ENCODE measurements at regions not wholly inside any gene's neighbourhood (a gene's known extent, or its start where the extent isn't known, plus 50 kb on each side); places are given as distances from the start of the nearest gene placed in this dataset.

- no peaks in the 10 kb centered on the region for H3K36me3 ChIP-seq (ENCODE audit: control insufficient read depth, insufficient read depth, low read length)
- no peak overlapping the region for H3K27ac ChIP-seq (ENCODE audit: low read depth, low read length)
- H3K27me3 ChIP-seq (ENCODE audit: control insufficient read depth, insufficient read depth, low read length), result no peaks in the 10 kb centered on the region
- H3K4me3 ChIP-seq (ENCODE audit: low read length), result no peak overlapping the region
- H3K9ac ChIP-seq (ENCODE audit: low read length), result no peak overlapping the region
- H3K4me1 ChIP-seq (ENCODE audit: control insufficient read depth, insufficient read depth, low read length), result no peaks in the 10 kb centered on the region
These were observed 336.1 kb upstream of the BOD1L1 start for GRCh38 chr4:13963601-13964000.

DNA sequence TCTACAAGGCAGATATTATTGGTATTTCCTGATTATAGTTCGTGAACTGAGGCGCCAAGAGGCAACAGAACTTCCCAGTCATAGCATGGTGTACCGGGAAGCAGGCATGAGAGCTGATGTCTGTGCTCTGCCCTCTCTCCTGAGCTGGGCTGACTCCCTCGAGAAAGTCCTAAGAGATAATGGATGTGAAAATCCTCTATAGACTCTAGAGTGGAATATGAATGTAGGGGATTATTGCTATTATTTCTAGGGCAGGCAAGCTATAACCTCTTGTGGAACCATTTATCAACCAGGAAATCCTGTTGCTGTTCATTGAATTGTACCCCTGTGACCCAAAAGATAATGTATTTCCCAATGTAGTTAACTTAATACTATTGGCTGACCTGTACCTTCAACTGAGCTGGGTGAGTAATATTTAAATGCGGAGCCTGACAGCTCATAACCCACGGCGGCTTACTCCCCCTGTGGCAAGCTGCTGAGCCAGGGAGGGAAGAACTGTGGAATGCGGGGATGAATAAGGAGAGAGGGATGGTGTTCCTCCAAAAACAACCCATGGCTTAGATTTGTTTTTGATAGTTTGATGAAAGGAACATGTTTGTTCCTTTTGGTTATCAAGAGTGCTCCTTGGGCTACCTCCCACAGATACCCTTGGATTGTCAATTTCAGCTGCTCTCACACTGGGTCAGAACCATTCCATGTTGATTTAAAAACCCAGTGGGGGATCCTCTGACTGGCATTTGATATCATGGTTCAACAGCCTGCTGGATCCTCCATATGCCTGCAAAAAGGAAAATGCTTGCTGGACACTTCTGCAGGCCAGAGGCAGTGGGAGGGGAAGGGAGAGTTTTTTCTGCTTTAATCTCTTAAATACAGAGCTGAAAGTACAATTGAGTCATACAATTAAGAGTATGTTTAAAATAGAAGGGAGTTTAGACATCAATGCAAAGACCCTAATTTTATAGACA, 339.0 kb upstream of the BOD1L1 start:
- H3K4me3 ChIP-seq (ENCODE audit: low read length), result no peak overlapping the region
- H3K27ac ChIP-seq (ENCODE audit: low read depth, low read length), result no peak overlapping the region
- no peak overlapping the region for H3K9ac ChIP-seq (ENCODE audit: low read length)
- no peaks in the 10 kb centered on the region for H3K36me3 ChIP-seq (ENCODE audit: control insufficient read depth, insufficient read depth, low read length)
- H3K4me1 ChIP-seq (ENCODE audit: control insufficient read depth, insufficient read depth, low read length), result no peaks in the 10 kb centered on the region
- no peaks in the 10 kb centered on the region for H3K27me3 ChIP-seq (ENCODE audit: control insufficient read depth, insufficient read depth, low read length)

- Histone ChIP-seq H3K4me1 (ENCODE audit: control insufficient read depth, insufficient read depth, low read length) (no peaks in the 10 kb centered on the region), H3K9ac (ENCODE audit: low read length) (no peak overlapping the region), H3K36me3 (ENCODE audit: control insufficient read depth, insufficient read depth, low read length) (no peaks in the 10 kb centered on the region), H3K4me3 (ENCODE audit: low read length) (no peak overlapping the region), H3K27ac (ENCODE audit: low read depth, low read length) (no peak overlapping the region), H3K27me3 (ENCODE audit: control insufficient read depth, insufficient read depth, low read length) (no peaks in the 10 kb centered on the region)
These were observed 341.2 kb upstream of the BOD1L1 start for GRCh38 chr4:13968723-13969122.

DNA sequence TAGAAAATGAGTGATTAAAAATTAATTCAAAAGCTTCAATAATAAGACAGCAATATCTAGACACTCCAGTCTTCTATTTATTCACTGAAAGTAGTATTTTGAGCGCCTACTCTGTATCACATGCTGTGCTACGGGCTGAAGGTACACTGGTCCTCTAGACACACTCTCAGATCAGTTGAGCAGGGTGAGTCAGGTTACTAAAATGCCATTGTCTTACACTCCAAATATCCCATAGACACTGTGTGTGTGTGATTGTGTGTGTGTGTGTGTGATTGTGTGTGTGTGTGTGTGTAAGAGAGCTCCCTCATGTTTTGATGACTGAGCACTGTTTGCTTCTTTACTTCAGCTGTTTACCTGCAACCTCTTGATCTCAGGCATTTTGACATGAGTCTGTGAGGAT, 342.8 kb upstream of the BOD1L1 start:
- Histone ChIP-seq H3K27me3 (ENCODE audit: control insufficient read depth, insufficient read depth, low read length) (no peaks in the 10 kb centered on the region), H3K27ac (ENCODE audit: low read depth, low read length) (no peak overlapping the region), H3K4me1 (ENCODE audit: control insufficient read depth, insufficient read depth, low read length) (no peaks in the 10 kb centered on the region), H3K36me3 (ENCODE audit: control insufficient read depth, insufficient read depth, low read length) (no peaks in the 10 kb centered on the region), H3K9ac (ENCODE audit: low read length) (no peak overlapping the region), H3K4me3 (ENCODE audit: low read length) (no peak overlapping the region)

- Histone ChIP-seq H3K27me3 (ENCODE audit: control insufficient read depth, insufficient read depth, low read length) (no peaks in the 10 kb centered on the region), H3K4me3 (ENCODE audit: low read length) (no peak overlapping the region), H3K27ac (ENCODE audit: low read depth, low read length) (no peak overlapping the region), H3K4me1 (ENCODE audit: control insufficient read depth, insufficient read depth, low read length) (no peaks in the 10 kb centered on the region), H3K36me3 (ENCODE audit: control insufficient read depth, insufficient read depth, low read length) (no peaks in the 10 kb centered on the region), H3K9ac (ENCODE audit: low read length) (no peak overlapping the region)
These were observed 350.2 kb upstream of the BOD1L1 start for GRCh38 chr4:13977746-13978145.

DNA sequence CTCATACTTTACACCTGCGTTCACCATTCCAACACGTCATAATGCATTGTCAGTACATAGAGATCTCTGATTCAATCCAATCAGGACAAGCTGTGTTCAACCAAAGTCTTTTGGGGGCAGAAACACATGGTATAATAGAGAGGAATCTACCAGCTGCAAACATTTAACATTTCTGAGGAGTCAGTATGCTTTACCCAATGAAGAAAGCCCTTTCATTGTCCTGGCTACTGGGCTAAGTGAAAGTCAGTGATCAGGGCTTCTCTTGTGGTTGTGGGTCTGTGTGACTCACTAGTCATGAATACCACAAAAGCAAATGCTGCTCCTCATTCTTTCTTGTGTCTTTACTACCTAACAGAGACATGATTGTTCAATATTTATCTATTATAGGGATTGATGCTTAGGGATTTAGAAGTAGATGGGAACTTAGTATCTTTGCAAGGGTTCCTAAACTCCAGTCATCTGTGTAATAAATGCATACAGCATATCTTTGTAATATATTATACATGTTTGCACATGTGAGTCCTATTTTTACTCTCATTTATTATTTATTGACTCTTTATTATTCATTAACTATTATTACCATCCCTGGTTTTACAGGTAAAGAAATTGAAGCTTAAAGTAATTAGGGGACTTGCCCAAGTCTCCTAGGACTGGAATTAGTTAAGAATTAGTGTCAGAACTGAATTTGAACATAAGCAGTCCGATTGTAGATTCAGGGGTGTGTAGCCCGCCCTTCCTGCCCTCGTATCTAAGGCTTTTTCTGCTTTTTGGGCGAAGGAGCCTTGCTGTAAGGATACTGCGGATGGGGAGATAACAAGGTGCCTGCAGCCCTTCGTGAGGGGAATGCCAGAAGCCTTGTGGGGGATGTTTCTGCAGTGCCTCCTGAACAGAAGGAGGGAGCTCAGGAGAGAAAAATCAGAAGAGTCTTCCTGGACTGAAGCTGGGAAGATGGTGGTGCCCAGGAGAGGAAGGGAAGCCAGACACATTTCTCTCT, 353.1 kb upstream of the BOD1L1 start:
- no peak overlapping the region for H3K9ac ChIP-seq (ENCODE audit: low read length)
- no peak overlapping the region for H3K27ac ChIP-seq (ENCODE audit: low read depth, low read length)
- H3K27me3 ChIP-seq (ENCODE audit: control insufficient read depth, insufficient read depth, low read length), result no peaks in the 10 kb centered on the region
- H3K36me3 ChIP-seq (ENCODE audit: control insufficient read depth, insufficient read depth, low read length), result no peaks in the 10 kb centered on the region
- no peaks in the 10 kb centered on the region for H3K4me1 ChIP-seq (ENCODE audit: control insufficient read depth, insufficient read depth, low read length)
- no peak overlapping the region for H3K4me3 ChIP-seq (ENCODE audit: low read length)

DNA sequence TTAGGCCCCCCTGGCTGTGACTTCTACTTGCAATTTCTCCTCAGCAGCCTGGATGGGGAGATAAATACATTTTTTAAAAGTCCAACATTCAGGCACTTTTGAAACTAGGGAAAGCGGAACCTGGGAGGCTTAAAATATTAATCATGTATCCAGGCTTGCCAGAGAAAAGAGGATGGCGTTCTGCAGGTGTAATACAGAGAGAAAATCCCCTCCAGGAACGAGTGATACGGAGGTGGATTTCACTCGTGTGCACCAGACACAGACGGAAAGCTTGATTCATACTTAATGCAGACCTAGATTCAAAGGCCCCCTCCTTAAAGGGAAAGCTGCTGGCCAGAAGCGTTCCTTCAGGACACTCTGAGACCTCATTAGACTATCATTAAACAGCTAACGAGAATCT, 354.0 kb upstream of the BOD1L1 start:
- Histone ChIP-seq H3K4me3 (ENCODE audit: low read length) (no peak overlapping the region), H3K27ac (ENCODE audit: low read depth, low read length) (no peak overlapping the region), H3K36me3 (ENCODE audit: control insufficient read depth, insufficient read depth, low read length) (no peaks in the 10 kb centered on the region), H3K4me1 (ENCODE audit: control insufficient read depth, insufficient read depth, low read length) (no peaks in the 10 kb centered on the region), H3K27me3 (ENCODE audit: control insufficient read depth, insufficient read depth, low read length) (no peaks in the 10 kb centered on the region), H3K9ac (ENCODE audit: low read length) (no peak overlapping the region)

GRCh38 chr4:13982010-13982409, 354.5 kb upstream of the BOD1L1 start:
- no peak overlapping the region for H3K9ac ChIP-seq (ENCODE audit: low read length)
- H3K4me1 ChIP-seq (ENCODE audit: control insufficient read depth, insufficient read depth, low read length), result no peaks in the 10 kb centered on the region
- H3K4me3 ChIP-seq (ENCODE audit: low read length), result no peak overlapping the region
- H3K27me3 ChIP-seq (ENCODE audit: control insufficient read depth, insufficient read depth, low read length), result no peaks in the 10 kb centered on the region
- no peaks in the 10 kb centered on the region for H3K36me3 ChIP-seq (ENCODE audit: control insufficient read depth, insufficient read depth, low read length)
- H3K27ac ChIP-seq (ENCODE audit: low read depth, low read length), result no peak overlapping the region

DNA sequence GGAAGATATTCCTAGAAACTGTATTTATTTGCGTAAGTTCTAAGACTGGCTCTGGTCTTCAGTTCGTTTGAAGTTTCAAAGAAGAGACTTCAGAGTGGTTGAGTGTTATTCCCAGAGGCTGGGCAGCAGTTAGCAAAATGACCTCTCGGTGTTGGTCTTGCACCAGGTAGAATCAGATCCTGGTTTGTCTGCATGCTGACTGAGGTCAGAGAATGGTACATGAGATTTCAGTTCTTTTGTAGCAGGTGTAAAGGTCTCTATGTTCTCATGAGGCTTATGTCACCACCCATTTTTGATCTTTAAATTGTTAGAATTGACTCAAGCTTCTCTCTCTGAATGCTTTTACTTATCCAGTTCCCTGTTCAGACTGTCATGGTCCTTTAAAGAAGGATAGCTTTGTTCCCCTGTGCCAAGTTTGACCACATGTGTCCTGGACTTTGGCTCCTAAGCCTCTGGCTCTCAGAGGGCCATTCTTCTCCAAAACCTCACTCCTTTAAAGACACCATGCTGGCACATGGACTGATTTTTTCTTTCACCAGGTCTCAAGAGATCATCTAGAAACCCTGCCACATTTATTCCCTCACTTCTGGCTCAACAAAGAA, 355.8 kb upstream of the BOD1L1 start:
- Histone ChIP-seq H3K27me3 (ENCODE audit: control insufficient read depth, insufficient read depth, low read length) (no peaks in the 10 kb centered on the region), H3K4me3 (ENCODE audit: low read length) (no peak overlapping the region), H3K27ac (ENCODE audit: low read depth, low read length) (no peak overlapping the region), H3K9ac (ENCODE audit: low read length) (no peak overlapping the region), H3K4me1 (ENCODE audit: control insufficient read depth, insufficient read depth, low read length) (no peaks in the 10 kb centered on the region), H3K36me3 (ENCODE audit: control insufficient read depth, insufficient read depth, low read length) (no peaks in the 10 kb centered on the region)

DNA sequence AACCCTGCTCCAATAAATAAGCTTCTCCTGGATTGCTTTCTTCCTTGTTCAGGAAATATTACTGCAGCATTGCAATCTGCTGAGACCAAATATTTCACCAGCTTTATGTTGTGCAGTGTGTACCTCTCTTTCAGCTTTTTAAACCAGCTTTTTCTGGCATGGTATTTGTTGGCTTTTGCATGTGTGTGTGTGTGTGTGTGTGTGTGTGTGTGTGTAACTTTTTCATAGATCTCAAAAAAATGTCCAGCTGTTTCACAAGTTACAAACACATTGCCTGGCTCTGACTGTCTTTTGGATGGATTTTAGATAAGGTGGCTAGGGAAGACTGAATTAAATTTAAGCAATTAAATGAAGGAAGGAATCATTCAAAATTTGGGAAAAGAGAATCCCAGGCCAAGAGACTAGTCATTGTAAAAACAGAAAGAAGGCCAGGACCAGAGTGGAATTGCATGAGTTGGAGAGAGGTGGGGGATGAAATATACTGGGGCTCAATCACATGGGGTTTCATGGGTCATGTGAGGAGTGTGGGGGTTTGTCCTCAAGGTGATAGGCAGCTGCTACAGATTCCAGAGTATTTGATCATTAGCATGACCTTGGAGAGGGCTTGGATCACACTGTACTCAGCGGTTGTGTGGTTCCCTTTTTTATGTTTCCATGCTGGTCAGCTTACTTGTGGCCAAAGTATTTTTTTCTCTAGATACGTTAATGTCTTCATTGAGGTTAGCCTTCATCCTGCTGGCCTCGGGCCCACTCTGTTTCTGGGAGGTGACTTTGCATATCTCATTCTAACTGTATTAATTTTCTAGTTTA, 357.7 kb upstream of the BOD1L1 start:
- no peak overlapping the region for H3K9ac ChIP-seq (ENCODE audit: low read length)
- no peak overlapping the region for H3K27ac ChIP-seq (ENCODE audit: low read depth, low read length)
- no peaks in the 10 kb centered on the region for H3K36me3 ChIP-seq (ENCODE audit: control insufficient read depth, insufficient read depth, low read length)
- H3K4me3 ChIP-seq (ENCODE audit: low read length), result no peak overlapping the region
- no peaks in the 10 kb centered on the region for H3K4me1 ChIP-seq (ENCODE audit: control insufficient read depth, insufficient read depth, low read length)
- H3K27me3 ChIP-seq (ENCODE audit: control insufficient read depth, insufficient read depth, low read length), result no peaks in the 10 kb centered on the region

- H3K27ac ChIP-seq (ENCODE audit: low read depth, low read length), result no peak overlapping the region
- no peaks in the 10 kb centered on the region for H3K4me1 ChIP-seq (ENCODE audit: control insufficient read depth, insufficient read depth, low read length)
- no peak overlapping the region for H3K4me3 ChIP-seq (ENCODE audit: low read length)
- H3K9ac ChIP-seq (ENCODE audit: low read length), result no peak overlapping the region
- H3K36me3 ChIP-seq (ENCODE audit: control insufficient read depth, insufficient read depth, low read length), result no peaks in the 10 kb centered on the region
- no peaks in the 10 kb centered on the region for H3K27me3 ChIP-seq (ENCODE audit: control insufficient read depth, insufficient read depth, low read length)
These were observed 358.3 kb upstream of the BOD1L1 start for GRCh38 chr4:13985837-13986236.

All from rectal smooth muscle tissue (tissue), 1 donor.